HepG2 (cell line): ENCODE measurements at regions not wholly inside any gene's neighbourhood (a gene's known extent, or its start where the extent isn't known, plus 50 kb on each side); places are given as distances from the start of the nearest gene placed in this dataset.

Experiments used
- ATAC-seq: fragments of 200-7000 bp; cut with Tn5 transposase; 3 replicates; pipeline ENCODE4 v1.9.1; 2020; ENCODE audit warnings: mild to moderate bottlenecking, moderate library complexity
- BruUV-seq: library from RNA; stranded (reverse); fragments of 400-500 nt; replicated peaks from 2 replicates; lab custom pipeline; 2021; lab: Mats Ljungman, UMichigan
- CTCF ChIA-PET: fragments of 300-600 bp; formaldehyde crosslinking; extraction: SDS; loops from one replicate; lab custom pipeline; 2021; ENCODE audit warnings: low total read pairs, inconsistent platforms, low intra/inter-chr PET ratio; lab: Yijun Ruan, JAX
- POLR2A ChIA-PET: fragments of 350-600 bp; sonication (Branson Sonifier 250); formaldehyde crosslinking; loops from one replicate; lab custom pipeline; 2020; ENCODE audit warnings: antibody characterized with exemption, inconsistent platforms; lab: Yijun Ruan, JAX
- DNase-seq: peaks from one replicate; pipeline ENCODE4 v3.0.0-alpha.2; 2015; ENCODE audit warnings: low spot score
- FAIRE-seq: peaks from 3 replicates; lab custom pipeline; 2011; peaks lifted over from hg19 to GRCh38; lab: Jason Lieb, UNC
- H2AFZ ChIP-seq: one replicate; pipeline ENCODE4 v1.6.1; 2011; ENCODE audit warnings: low read length, inconsistent platforms
- H3K27ac ChIP-seq: fragments of 300-600 bp; 3 replicates; pipeline ENCODE4 v1.8.0; 2011; ENCODE audit warnings: mixed run types, mild to moderate bottlenecking, mixed read lengths, low read length, inconsistent platforms; ENCODE audit not compliant: insufficient read depth; ENCODE audit errors: extremely low read length
- H3K27me3 ChIP-seq, 2 experiments: fragments of 200-600 bp in 1 of 2; 2 replicates in 1 of 2; 3 replicates in 1 of 2; pipeline versions ENCODE4 v1.6.0 to v1.8.0; 2011; ENCODE audit warnings: low read length in 2 of 2, mild to moderate bottlenecking in 2 of 2, moderate library complexity in 2 of 2, inconsistent platforms in 1 of 2; ENCODE audit not compliant: insufficient read depth in 2 of 2, control insufficient read depth in 1 of 2
- H3K36me3 ChIP-seq, 2 experiments: fragments of 200-600 bp in 1 of 2; replicated peaks in 1 of 2; 2 replicates in 1 of 2; 3 replicates in 1 of 2; pipeline versions ENCODE4 v1.5.1 to v1.8.0; 2011; ENCODE audit warnings: low read length in 2 of 2, inconsistent platforms in 1 of 2; ENCODE audit not compliant: insufficient read depth in 2 of 2, control insufficient read depth in 1 of 2
- H3K4me1 ChIP-seq: 2 replicates; pipeline ENCODE4 v1.5.1; 2012; ENCODE audit warnings: low read length, inconsistent platforms; ENCODE audit not compliant: insufficient read depth
- H3K4me2 ChIP-seq: 2 replicates; pipeline ENCODE4 v1.6.0; 2011; ENCODE audit warnings: low read depth, low read length, inconsistent platforms
- H3K4me3 ChIP-seq, 3 experiments: fragments of 200-600 bp in 1 of 3; sonication (generic), shearing (Covaris generic) in 1 of 3; replicated peaks in 1 of 3; 2 replicates each; pipeline ENCODE4 v1.5.1; 2011 to 2016; ENCODE audit warnings: low read length in 3 of 3, inconsistent platforms in 2 of 3, low read depth in 2 of 3, mild to moderate bottlenecking in 2 of 3, control low read depth in 1 of 3, mixed read lengths in 1 of 3; ENCODE audit not compliant: insufficient read depth in 1 of 3
- H3K79me2 ChIP-seq: one replicate; pipeline ENCODE4 v1.6.1; 2011; ENCODE audit warnings: low read length, inconsistent platforms; ENCODE audit not compliant: insufficient read depth
- H3K9ac ChIP-seq: 2 replicates; pipeline ENCODE4 v1.6.0; 2011; ENCODE audit warnings: mild to moderate bottlenecking, low read depth, low read length, inconsistent platforms; ENCODE audit not compliant: insufficient read depth
- H3K9me3 ChIP-seq: 2 replicates; pipeline ENCODE4 v1.5.1; 2012; ENCODE audit warnings: mild to moderate bottlenecking, low read length
- H4K20me1 ChIP-seq: 2 replicates; pipeline ENCODE4 v1.6.0; 2011; ENCODE audit warnings: inconsistent platforms, mild to moderate bottlenecking, low read length, moderate library complexity; ENCODE audit not compliant: insufficient read depth
- DMAP1 ChIP-seq: IDR thresholded peaks from 2 replicates; pipeline ENCODE4 v1.6.1; 2016
- HCFC1 ChIP-seq: fragments of 150-350 bp; IDR thresholded peaks from 2 replicates; pipeline ENCODE4 v1.6.1; 2014; ENCODE audit warnings: low read depth, low read length
- IKZF5 ChIP-seq: IDR thresholded peaks from 2 replicates; pipeline ENCODE4 v1.6.1; 2018; ENCODE audit warnings: missing genetic modification reagents, mild to moderate bottlenecking, missing compliant biosample characterization
- KDM2A ChIP-seq: sonication (generic); formaldehyde crosslinking; IDR thresholded peaks from 2 replicates; pipeline ENCODE4 v1.4.0; 2020; ENCODE audit warnings: low read depth, missing genetic modification reagents, borderline replicate concordance
- KDM4B ChIP-seq: sonication (generic); formaldehyde crosslinking; IDR thresholded peaks from 2 replicates; pipeline ENCODE4 v1.4.0; 2020; ENCODE audit warnings: missing genetic modification reagents
- MIXL1 ChIP-seq: IDR thresholded peaks from 2 replicates; pipeline ENCODE4 v1.6.1; 2016
- NFATC3 ChIP-seq: sonication (generic); formaldehyde crosslinking; IDR thresholded peaks from 2 replicates; pipeline ENCODE4 v1.5.1; 2020; ENCODE audit warnings: mild to moderate bottlenecking, missing genetic modification reagents
- POLR2A ChIP-seq, 2 experiments: IDR thresholded peaks; 2 replicates each; pipeline ENCODE4 v1.6.1; 2011; ENCODE audit warnings: low read depth in 2 of 2, low read length in 2 of 2, mild to moderate bottlenecking in 1 of 2, moderate library complexity in 1 of 2; ENCODE audit not compliant: insufficient read depth in 1 of 2
- RCOR2 ChIP-seq: IDR thresholded peaks from 2 replicates; pipeline ENCODE4 v1.6.1; 2016; ENCODE audit warnings: missing biosample characterization, missing genetic modification reagents
- REPIN1 ChIP-seq: sonication (generic); formaldehyde crosslinking; IDR thresholded peaks from 2 replicates; pipeline ENCODE4 v1.8.0; 2022; ENCODE audit warnings: missing genetic modification reagents, low read depth, mild to moderate bottlenecking, borderline replicate concordance
- TSC22D2 ChIP-seq: sonication (generic); formaldehyde crosslinking; IDR thresholded peaks from 2 replicates; pipeline ENCODE4 v1.5.1; 2020; ENCODE audit warnings: missing genetic modification reagents, mild to moderate bottlenecking, borderline replicate concordance
- ZFP36L2 ChIP-seq: sonication (generic); formaldehyde crosslinking; IDR thresholded peaks from 2 replicates; pipeline ENCODE4 v1.4.0; 2020; ENCODE audit warnings: missing genetic modification reagents
- ZHX1 ChIP-seq: sonication (generic); formaldehyde crosslinking; IDR thresholded peaks from 2 replicates; pipeline ENCODE4 v1.8.1; 2022; ENCODE audit warnings: low read depth, mild to moderate bottlenecking, missing genetic modification reagents
- ZMAT3 ChIP-seq: sonication (generic); formaldehyde crosslinking; conservative IDR thresholded peaks from 2 replicates; pipeline ENCODE4 v1.7.0; 2021; ENCODE audit warnings: missing genetic modification reagents
- ZNF446 ChIP-seq: sonication (generic); formaldehyde crosslinking; IDR thresholded peaks from 2 replicates; pipeline ENCODE4 v1.5.0; 2020; ENCODE audit warnings: mild to moderate bottlenecking, missing genetic modification reagents
- ZNF644 ChIP-seq: IDR thresholded peaks from 2 replicates; pipeline ENCODE4 v1.6.1; 2016; ENCODE audit warnings: low read depth
- ZNF704 ChIP-seq: sonication (generic); formaldehyde crosslinking; IDR thresholded peaks from 2 replicates; pipeline ENCODE4 v1.8.1; 2023; ENCODE audit warnings: mild to moderate bottlenecking, inconsistent platforms, moderate library complexity, missing genetic modification reagents, borderline replicate concordance
- ZNF816 ChIP-seq: sonication (generic); formaldehyde crosslinking; IDR thresholded peaks from 2 replicates; pipeline ENCODE4 v1.8.0; 2022; ENCODE audit warnings: missing genetic modification reagents, mild to moderate bottlenecking, borderline replicate concordance
- ZNF83 ChIP-seq: sonication (generic); formaldehyde crosslinking; IDR thresholded peaks from 2 replicates; pipeline ENCODE4 v1.4.0; 2020; ENCODE audit warnings: missing genetic modification reagents, mild to moderate bottlenecking, borderline replicate concordance
- in situ Hi-C: cut with HindIII; loops from 2 replicates; pipeline ENCODE4 v1.10.0; 2017; ENCODE audit warnings: low pct_unique_long_range_greater_than_20kb; ENCODE audit not compliant: extremely low pct_ligation_motif_present
- intact Hi-C: fragments of 100-400 bp; cut with micrococcal nuclease; formaldehyde crosslinking; loops from one replicate; pipeline ENCODE4 v1.10.0; 2022; ENCODE audit not compliant: unreplicated experiment

- Histone ChIP-seq H3K9me3 (no peaks in the 10 kb centered on the region), H3K9ac (no peak overlapping the region), H3K4me2 (no peak overlapping the region), H3K4me1 (no peaks in the 10 kb centered on the region), H3K4me3 (no peak overlapping the region)
- intact Hi-C loops: no loop called here
- no TSS peak for BruUV-seq
- no peak for TF ChIP-seq ZFP36L2
- TF ChIP-seq NFATC3 (CRISPR knock-in tag): no peak
- TF ChIP-seq HCFC1: no peak
- no peak for TF ChIP-seq KDM4B (CRISPR knock-in tag)
- no peak for TF ChIP-seq IKZF5
- no peak for TF ChIP-seq ZNF83 (CRISPR knock-in tag)
- TF ChIP-seq ZNF446 (CRISPR knock-in tag): no peak
- TF ChIP-seq REPIN1 (CRISPR knock-in tag): no peak
- no peak for TF ChIP-seq DMAP1 (CRISPR knock-in tag)
- no peak for TF ChIP-seq KDM2A (CRISPR knock-in tag)
- TF ChIP-seq MIXL1 (CRISPR knock-in tag): no peak
- no peak for TF ChIP-seq TSC22D2 (CRISPR knock-in tag)
- no peak for TF ChIP-seq ZNF644 (CRISPR knock-in tag)
- no peak for TF ChIP-seq POLR2A (IDR thresholded peaks at IDR 0.05; ENCODE audit: insufficient read depth in 1 of 2, low read depth in 2 of 2, low read length in 2 of 2)
- TF ChIP-seq RCOR2 (CRISPR knock-in tag): no peak
- TF ChIP-seq ZNF704 (CRISPR knock-in tag): no peak
- no peak for TF ChIP-seq ZHX1 (CRISPR knock-in tag)
- TF ChIP-seq ZMAT3 (CRISPR knock-in tag): no peak
- no peak for TF ChIP-seq ZNF816 (CRISPR knock-in tag)
- TF ChIP-seq, all 625 proteins: peak for 0
- in situ Hi-C loops: no loop called here
- H3K79me2 ChIP-seq: no peaks in the 10 kb centered on the region
- no peak overlapping the region for H2AFZ ChIP-seq
- H4K20me1 ChIP-seq: no peaks in the 10 kb centered on the region
- ChIA-PET POLR2A (no interaction called here), CTCF (no interaction called here)
- ATAC-seq (no peak), DNase-seq (no peak), FAIRE-seq (no peak)
- H3K27ac ChIP-seq: no peak overlapping the region
- no peaks in the 10 kb centered on the region for H3K27me3 ChIP-seq
- H3K36me3 ChIP-seq: no peaks in the 10 kb centered on the region
Measured at GRCh38 chr3:135364676-135365075, 569.6 kb downstream of the EPHB1 start.
